Fibroblast of skin of right quadriceps (primary cell): ENCODE measurements at regions not wholly inside any gene's neighbourhood (a gene's known extent, or its start where the extent isn't known, plus 50 kb on each side); places are given as distances from the start of the nearest gene placed in this dataset.
A peak's percentile ranks its signal among the peaks of the same experiment; 100 is the strongest.
"Not testable (repeated sequence)": the region's sequence is repeated elsewhere in the genome, so short reads cannot be mapped to it uniquely, and the experiment has no call there.

Experiments used
- DNase-seq: peaks from one replicate; pipeline ENCODE4 v3.0.0-alpha.2; 2013

- DNase-seq = no peak
Measured at GRCh38 chr2:37571587-37572136, 99.8 kb downstream of the CDC42EP3 start.

DNA sequence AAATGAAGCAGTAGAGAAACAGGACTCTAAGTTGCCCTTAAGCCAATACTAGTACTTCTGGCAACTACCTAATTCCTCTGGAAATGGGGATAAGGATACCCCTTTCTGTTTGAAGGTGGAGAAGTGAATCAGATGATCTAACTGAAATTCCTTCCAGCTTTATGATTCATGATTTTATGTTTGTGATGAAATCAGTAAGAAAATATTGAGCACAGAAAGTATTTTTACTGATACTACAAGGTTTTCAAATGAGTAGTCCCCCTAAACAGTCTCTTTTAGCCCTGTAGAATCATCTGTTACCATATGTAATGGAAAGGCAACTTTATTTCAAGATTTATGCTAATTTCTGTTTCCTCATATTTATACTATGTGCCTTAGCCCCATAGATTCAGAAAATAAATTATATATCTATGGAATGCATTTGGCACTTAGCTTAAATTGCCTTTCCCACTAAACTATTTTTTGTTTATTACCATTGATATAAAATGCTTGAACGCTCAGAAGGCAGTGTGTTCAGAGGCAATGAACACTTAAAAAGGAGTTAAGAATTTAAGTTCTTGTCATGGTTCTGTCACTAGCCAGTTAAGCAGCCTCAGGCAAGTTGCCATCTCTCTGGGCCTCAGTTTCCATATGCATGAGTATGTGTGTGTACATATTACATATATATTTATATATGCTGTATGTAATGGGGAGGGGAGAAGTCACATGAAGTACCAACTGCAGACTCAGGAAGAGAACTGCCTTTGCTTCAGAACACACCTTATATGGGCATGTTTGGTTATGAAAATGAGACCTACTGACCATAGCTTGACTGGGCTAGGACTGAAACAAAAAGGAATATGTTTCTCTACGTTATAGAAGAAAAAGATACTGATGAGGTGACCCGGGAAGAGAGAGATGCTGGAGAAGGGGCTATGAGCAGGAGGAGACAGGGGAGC lies 97.7 kb downstream of the CDC42EP3 start:
- DNase-seq = peak; percentile 78

DNA sequence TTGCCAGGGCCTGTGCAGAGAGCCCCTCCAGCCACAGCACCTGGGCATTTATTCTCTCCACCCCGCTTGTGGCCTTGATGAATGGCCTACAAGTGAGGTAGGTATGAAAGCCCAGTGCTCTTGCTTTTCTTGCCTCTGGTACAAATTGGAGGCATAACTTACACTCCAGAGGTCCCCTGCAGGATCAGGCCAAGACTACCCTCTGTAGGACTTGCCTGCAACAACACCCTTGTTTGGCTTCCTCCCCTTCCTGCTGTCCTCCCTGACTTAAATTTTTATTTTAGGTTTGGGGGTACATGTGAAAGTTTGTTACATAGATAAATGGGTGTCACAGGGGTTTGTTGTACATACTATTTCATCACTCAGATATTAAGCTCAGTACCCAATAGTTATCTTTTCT lies 95.7 kb downstream of the CDC42EP3 start:
- no peak for DNase-seq

DNA sequence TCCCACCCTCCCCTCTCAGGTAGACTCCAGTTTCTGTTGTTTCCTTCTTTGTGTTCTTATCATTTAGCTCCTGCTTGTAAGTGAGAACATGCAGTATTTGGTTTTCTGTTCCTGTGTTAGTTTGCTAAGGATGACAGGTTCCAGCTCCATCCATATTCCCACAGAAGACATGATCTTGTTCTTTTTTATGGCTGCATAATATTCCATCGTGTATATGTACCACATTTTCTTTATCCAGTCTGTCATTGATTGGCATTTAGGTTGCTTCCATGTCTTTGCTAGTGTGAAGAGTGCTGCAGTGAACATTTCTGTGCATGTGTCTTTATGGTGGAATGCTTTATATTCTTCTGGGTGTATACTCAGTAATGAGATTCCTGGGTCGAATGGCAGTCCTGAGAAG lies 95.2 kb downstream of the CDC42EP3 start:
- DNase-seq = not testable (repeated sequence)

GRCh38 chr2:37576831-37577230 lies 94.6 kb downstream of the CDC42EP3 start:
- DNase-seq = no peak

GRCh38 chr2:37579192-37579713 lies 92.2 kb downstream of the CDC42EP3 start:
- no peak for DNase-seq

GRCh38 chr2:37579949-37580348 lies 91.5 kb downstream of the CDC42EP3 start:
- not testable (repeated sequence) for DNase-seq

GRCh38 chr2:37581433-37581832 lies 90.0 kb downstream of the CDC42EP3 start:
- DNase-seq = no peak

DNA sequence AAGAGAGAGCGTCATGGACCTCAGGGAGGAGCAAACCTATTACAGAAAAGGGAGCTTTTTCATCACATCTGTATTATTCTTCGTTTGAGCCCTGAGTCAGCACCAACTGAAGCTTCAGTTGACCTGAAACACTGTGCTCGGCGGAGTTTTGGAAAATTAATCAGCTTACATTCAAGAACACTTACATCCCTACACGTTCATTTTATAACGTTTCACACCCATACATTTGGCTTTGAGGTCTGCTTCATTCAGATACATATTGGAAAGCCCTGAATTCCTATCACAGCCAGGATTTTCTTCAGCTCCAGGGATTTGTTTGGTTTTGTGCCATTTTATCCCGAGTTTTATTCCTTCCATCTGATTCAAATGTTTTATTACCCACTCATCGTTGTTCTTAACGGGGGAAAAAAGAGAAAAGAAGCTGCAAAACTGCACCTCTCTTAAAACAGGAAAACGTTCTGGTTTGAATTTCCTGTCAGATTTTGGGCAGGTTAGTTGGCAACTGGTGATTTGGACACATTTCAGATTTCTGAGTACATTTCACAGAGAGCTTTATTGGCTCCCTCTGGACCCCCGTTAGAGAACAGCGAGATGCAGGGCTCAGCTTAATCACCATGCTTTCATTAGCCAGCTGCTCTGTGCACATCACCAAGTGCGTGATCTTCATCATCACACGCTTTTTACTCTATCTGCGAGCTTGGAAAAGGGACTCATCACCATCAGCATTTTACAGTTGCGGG lies 88.8 kb downstream of the CDC42EP3 start:
- DNase-seq = peak; percentile 64

DNA sequence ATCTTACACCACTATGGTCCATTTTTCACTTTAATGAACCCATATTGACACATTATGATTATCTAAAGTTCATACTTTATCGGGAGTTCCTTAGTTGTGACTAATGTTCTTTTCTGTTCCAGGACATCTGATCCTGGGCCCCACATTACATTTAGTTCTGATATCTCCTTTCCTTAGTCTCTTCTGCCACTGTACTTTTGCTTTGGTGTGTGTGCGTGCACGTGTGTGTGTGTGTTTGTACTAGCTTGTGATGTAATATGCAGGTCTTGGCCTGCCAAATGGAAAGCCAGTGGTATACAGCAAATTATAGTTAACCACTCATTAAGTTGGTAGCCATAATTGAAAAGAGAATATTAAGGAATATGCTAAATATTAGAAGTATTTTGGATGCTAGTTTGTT lies 88.0 kb downstream of the CDC42EP3 start:
- no peak for DNase-seq

GRCh38 chr2:37583867-37584266 lies 87.6 kb downstream of the CDC42EP3 start:
- peak; percentile 84 for DNase-seq

DNA sequence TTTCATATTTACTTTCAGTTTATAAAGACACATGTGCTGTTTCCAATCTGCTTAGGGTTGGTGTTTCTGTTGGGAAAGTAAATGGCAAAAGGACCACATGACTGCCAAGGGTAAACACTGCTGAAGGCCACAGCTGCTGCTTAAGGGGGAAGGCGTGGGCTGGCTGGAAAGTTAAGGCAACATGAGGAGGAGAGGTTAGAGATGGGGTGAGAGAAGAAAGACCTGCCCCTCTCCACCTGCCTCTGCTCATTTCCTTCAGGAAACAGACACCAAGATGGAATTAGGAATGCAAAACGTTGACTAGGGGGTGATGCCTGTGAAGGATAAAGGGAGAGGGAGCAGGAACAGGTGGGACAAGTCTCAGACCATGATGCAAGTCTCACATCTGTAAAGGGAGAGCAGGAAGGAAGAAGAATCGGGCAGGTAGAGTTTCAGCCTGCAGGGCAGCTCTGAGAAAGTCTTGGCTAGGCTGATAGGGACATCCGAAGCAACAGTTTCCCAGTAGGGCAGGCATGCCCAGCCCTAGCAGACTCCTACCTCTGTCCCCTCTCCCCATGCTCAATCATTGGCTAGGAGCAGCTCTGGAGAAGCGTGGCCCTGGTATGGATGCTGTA lies 86.0 kb downstream of the CDC42EP3 start:
- no peak for DNase-seq

DNA sequence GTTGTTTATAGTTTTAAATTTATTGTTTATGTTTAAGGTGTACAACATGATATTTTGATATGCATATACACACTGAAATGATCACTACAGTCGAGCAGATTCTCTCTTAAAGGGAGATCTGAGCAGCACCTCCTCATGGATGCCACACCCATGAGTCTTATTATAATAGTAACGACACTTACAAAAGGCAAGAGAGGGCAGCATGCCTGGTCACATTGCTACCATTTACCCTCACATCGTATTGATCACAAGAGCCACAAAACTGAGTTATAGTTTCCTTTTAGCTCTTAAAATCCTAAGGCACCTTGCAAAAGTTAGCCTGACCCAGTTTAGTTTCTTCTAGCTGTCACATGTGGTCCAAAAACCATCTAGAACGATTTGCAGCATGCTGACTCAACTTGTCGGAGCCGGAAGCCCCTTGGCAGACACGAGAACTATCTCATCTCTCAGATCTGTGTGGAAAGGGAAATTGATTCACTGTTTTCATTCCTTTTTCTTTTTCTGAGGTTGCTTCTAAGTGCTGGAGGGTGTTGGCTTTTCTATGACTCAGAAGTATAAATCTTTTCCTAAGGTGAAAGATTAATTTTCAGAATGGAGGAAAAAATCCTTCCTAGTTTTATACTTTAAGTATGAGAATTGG lies 85.3 kb downstream of the CDC42EP3 start:
- peak; percentile 96 for DNase-seq

- DNase-seq = peak; percentile 55
Measured at GRCh38 chr2:37586663-37587317, 84.7 kb downstream of the CDC42EP3 start.

- DNase-seq = no peak
Measured at GRCh38 chr2:37587817-37588216, 83.6 kb downstream of the CDC42EP3 start.

DNA sequence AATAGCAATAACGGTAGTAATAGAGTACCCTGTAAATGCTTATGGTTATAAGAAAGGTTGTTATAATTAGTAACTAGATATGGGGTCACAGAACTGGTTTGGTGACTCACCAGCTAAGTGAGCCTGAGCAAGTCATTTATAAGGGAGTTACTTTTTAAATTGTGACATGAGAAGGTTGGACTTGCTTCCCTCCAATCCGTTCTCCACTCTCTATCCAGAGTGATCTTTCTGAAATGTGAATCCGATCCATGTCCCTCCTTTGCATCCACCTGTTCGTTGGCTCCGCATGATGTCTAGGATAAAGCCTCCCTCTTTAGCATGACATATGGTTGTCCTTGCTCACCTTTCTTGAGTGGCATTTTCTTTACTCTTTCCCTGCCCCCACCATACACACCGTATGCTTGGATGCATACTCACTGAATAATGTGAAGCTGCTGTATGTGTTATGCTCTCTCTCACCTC lies 83.1 kb downstream of the CDC42EP3 start:
- DNase-seq = no peak

GRCh38 chr2:37589298-37589697 lies 82.1 kb downstream of the CDC42EP3 start:
- DNase-seq = no peak

DNA sequence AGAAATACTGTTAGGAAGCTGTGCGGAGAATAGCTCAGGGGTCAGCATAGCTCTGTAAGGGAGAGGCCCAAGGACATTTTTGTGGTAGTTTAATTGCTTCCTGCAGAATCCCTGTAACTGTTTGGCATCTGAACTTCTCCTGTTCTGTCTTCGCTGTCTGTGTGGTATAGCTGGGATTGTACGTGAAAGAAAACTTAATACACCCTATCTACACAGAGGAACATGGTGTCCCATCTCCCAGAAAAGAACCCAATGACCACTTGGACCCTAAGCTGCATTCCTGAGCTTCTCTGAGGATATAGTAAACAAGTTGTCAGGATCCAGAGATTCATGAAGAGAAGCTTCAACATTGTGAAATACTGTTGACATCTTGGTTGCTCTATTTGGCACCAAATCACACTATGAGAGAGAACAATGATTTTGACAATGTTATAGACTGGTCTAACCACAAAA lies 81.3 kb downstream of the CDC42EP3 start:
- peak; percentile 87 for DNase-seq
